ENCODE measurements at regions not wholly inside any gene's neighbourhood (a gene's known extent, or its start where the extent isn't known, plus 50 kb on each side); places are given as distances from the start of the nearest gene placed in this dataset.

- Histone ChIP-seq H3K27me3 (replicated peaks; ENCODE audit: control insufficient read depth, insufficient read depth, low read length) (no peaks in the 10 kb centered on the region), H3K36me3 (ENCODE audit: control insufficient read depth, insufficient read depth, low read length, severe bottlenecking) (no peaks in the 10 kb centered on the region), H3K4me3 (ENCODE audit: low read length) (peak overlapping the region; percentile 13), H3K9me3 (ENCODE audit: control insufficient read depth, low read length) (no peaks in the 10 kb centered on the region), H3K4me1 (ENCODE audit: control insufficient read depth, insufficient read depth, low read length) (peaks cover 32% of the 10 kb centered on the region), H3K9ac (ENCODE audit: low read length) (no peak overlapping the region)
- no peak for DNase-seq (ENCODE audit: low read depth)
Observed at GRCh38 chr15:94921936-94922335, 690.6 kb downstream of the MCTP2 start.

GRCh38 chr15:94924057-94924456, 692.7 kb downstream of the MCTP2 start:
- Histone ChIP-seq H3K9me3 (ENCODE audit: control insufficient read depth, low read length) (no peaks in the 10 kb centered on the region), H3K4me1 (ENCODE audit: control insufficient read depth, insufficient read depth, low read length) (peaks cover 32% of the 10 kb centered on the region), H3K4me3 (ENCODE audit: low read length) (no peak overlapping the region), H3K36me3 (ENCODE audit: control insufficient read depth, insufficient read depth, low read length, severe bottlenecking) (no peaks in the 10 kb centered on the region), H3K27me3 (replicated peaks; ENCODE audit: control insufficient read depth, insufficient read depth, low read length) (no peaks in the 10 kb centered on the region), H3K9ac (ENCODE audit: low read length) (peak overlapping the region; percentile 76)
- no peak for DNase-seq (ENCODE audit: low read depth)

- Histone ChIP-seq H3K9me3 (ENCODE audit: control insufficient read depth, low read length) (no peaks in the 10 kb centered on the region), H3K36me3 (ENCODE audit: control insufficient read depth, insufficient read depth, low read length, severe bottlenecking) (no peaks in the 10 kb centered on the region), H3K4me1 (ENCODE audit: control insufficient read depth, insufficient read depth, low read length) (peaks cover 41% of the 10 kb centered on the region), H3K27me3 (replicated peaks; ENCODE audit: control insufficient read depth, insufficient read depth, low read length) (no peaks in the 10 kb centered on the region), H3K4me3 (ENCODE audit: low read length) (no peak overlapping the region), H3K9ac (ENCODE audit: low read length) (peak overlapping the region; percentile 82)
- DNase-seq (ENCODE audit: low read depth), result no peak
Observed at GRCh38 chr15:94924971-94925598, 693.7 kb downstream of the MCTP2 start.

- DNase-seq (ENCODE audit: low read depth), result no peak
- H3K36me3 ChIP-seq (ENCODE audit: control insufficient read depth, insufficient read depth, low read length, severe bottlenecking), result no peaks in the 10 kb centered on the region
- H3K4me3 ChIP-seq (ENCODE audit: low read length), result no peak overlapping the region
- peak overlapping the region; percentile 82 for H3K9ac ChIP-seq (ENCODE audit: low read length)
- no peaks in the 10 kb centered on the region for H3K27me3 ChIP-seq (replicated peaks; ENCODE audit: control insufficient read depth, insufficient read depth, low read length)
- peaks cover 43% of the 10 kb centered on the region for H3K4me1 ChIP-seq (ENCODE audit: control insufficient read depth, insufficient read depth, low read length)
- H3K9me3 ChIP-seq (ENCODE audit: control insufficient read depth, low read length), result no peaks in the 10 kb centered on the region
Observed at GRCh38 chr15:94925680-94926079, 694.3 kb downstream of the MCTP2 start.

GRCh38 chr15:94927003-94927402, 695.6 kb downstream of the MCTP2 start:
- Histone ChIP-seq H3K9me3 (ENCODE audit: control insufficient read depth, low read length) (no peaks in the 10 kb centered on the region), H3K27me3 (replicated peaks; ENCODE audit: control insufficient read depth, insufficient read depth, low read length) (no peaks in the 10 kb centered on the region), H3K36me3 (ENCODE audit: control insufficient read depth, insufficient read depth, low read length, severe bottlenecking) (no peaks in the 10 kb centered on the region), H3K4me1 (ENCODE audit: control insufficient read depth, insufficient read depth, low read length) (peaks cover 43% of the 10 kb centered on the region), H3K4me3 (ENCODE audit: low read length) (no peak overlapping the region), H3K9ac (ENCODE audit: low read length) (peak overlapping the region; percentile 82)
- no peak for DNase-seq (ENCODE audit: low read depth)

GRCh38 chr15:94929282-94929681, 697.9 kb downstream of the MCTP2 start:
- DNase-seq (ENCODE audit: low read depth), result no peak
- no peak overlapping the region for H3K9ac ChIP-seq (ENCODE audit: low read length)
- peaks cover 26% of the 10 kb centered on the region for H3K4me1 ChIP-seq (ENCODE audit: control insufficient read depth, insufficient read depth, low read length)
- H3K9me3 ChIP-seq (ENCODE audit: control insufficient read depth, low read length), result peaks cover 4% of the 10 kb centered on the region
- no peaks in the 10 kb centered on the region for H3K36me3 ChIP-seq (ENCODE audit: control insufficient read depth, insufficient read depth, low read length, severe bottlenecking)
- H3K4me3 ChIP-seq (ENCODE audit: low read length), result no peak overlapping the region
- H3K27me3 ChIP-seq (replicated peaks; ENCODE audit: control insufficient read depth, insufficient read depth, low read length), result no peaks in the 10 kb centered on the region

- Histone ChIP-seq H3K9me3 (ENCODE audit: control insufficient read depth, low read length) (peaks cover 10% of the 10 kb centered on the region), H3K27me3 (replicated peaks; ENCODE audit: control insufficient read depth, insufficient read depth, low read length) (no peaks in the 10 kb centered on the region), H3K9ac (ENCODE audit: low read length) (peak overlapping the region; percentile 2), H3K4me1 (ENCODE audit: control insufficient read depth, insufficient read depth, low read length) (peaks cover 19% of the 10 kb centered on the region), H3K36me3 (ENCODE audit: control insufficient read depth, insufficient read depth, low read length, severe bottlenecking) (no peaks in the 10 kb centered on the region), H3K4me3 (ENCODE audit: low read length) (no peak overlapping the region)
- DNase-seq (ENCODE audit: low read depth), result no peak
Observed at GRCh38 chr15:94930441-94930840, 699.1 kb downstream of the MCTP2 start.

GRCh38 chr15:94930960-94931359, 699.6 kb downstream of the MCTP2 start:
- Histone ChIP-seq H3K36me3 (ENCODE audit: control insufficient read depth, insufficient read depth, low read length, severe bottlenecking) (no peaks in the 10 kb centered on the region), H3K27me3 (replicated peaks; ENCODE audit: control insufficient read depth, insufficient read depth, low read length) (no peaks in the 10 kb centered on the region), H3K9me3 (ENCODE audit: control insufficient read depth, low read length) (peaks cover 10% of the 10 kb centered on the region), H3K4me1 (ENCODE audit: control insufficient read depth, insufficient read depth, low read length) (peaks cover 14% of the 10 kb centered on the region), H3K9ac (ENCODE audit: low read length) (no peak overlapping the region), H3K4me3 (ENCODE audit: low read length) (no peak overlapping the region)
- no peak for DNase-seq (ENCODE audit: low read depth)

GRCh38 chr15:94934440-94934839, 703.1 kb downstream of the MCTP2 start:
- Histone ChIP-seq H3K9ac (ENCODE audit: low read length) (no peak overlapping the region), H3K9me3 (ENCODE audit: control insufficient read depth, low read length) (peaks cover 10% of the 10 kb centered on the region), H3K36me3 (ENCODE audit: control insufficient read depth, insufficient read depth, low read length, severe bottlenecking) (no peaks in the 10 kb centered on the region), H3K4me1 (ENCODE audit: control insufficient read depth, insufficient read depth, low read length) (peaks cover 9% of the 10 kb centered on the region), H3K27me3 (replicated peaks; ENCODE audit: control insufficient read depth, insufficient read depth, low read length) (no peaks in the 10 kb centered on the region), H3K4me3 (ENCODE audit: low read length) (no peak overlapping the region)
- DNase-seq (ENCODE audit: low read depth), result no peak

GRCh38 chr15:94937242-94937641, 705.9 kb downstream of the MCTP2 start:
- no peaks in the 10 kb centered on the region for H3K36me3 ChIP-seq (ENCODE audit: control insufficient read depth, insufficient read depth, low read length, severe bottlenecking)
- DNase-seq (ENCODE audit: low read depth), result no peak
- H3K27me3 ChIP-seq (replicated peaks; ENCODE audit: control insufficient read depth, insufficient read depth, low read length), result no peaks in the 10 kb centered on the region
- no peak overlapping the region for H3K4me3 ChIP-seq (ENCODE audit: low read length)
- H3K9me3 ChIP-seq (ENCODE audit: control insufficient read depth, low read length), result peaks cover 10% of the 10 kb centered on the region
- no peaks in the 10 kb centered on the region for H3K4me1 ChIP-seq (ENCODE audit: control insufficient read depth, insufficient read depth, low read length)
- H3K9ac ChIP-seq (ENCODE audit: low read length), result no peak overlapping the region

- Histone ChIP-seq H3K4me3 (ENCODE audit: low read length) (no peak overlapping the region), H3K4me1 (ENCODE audit: control insufficient read depth, insufficient read depth, low read length) (no peaks in the 10 kb centered on the region), H3K27me3 (replicated peaks; ENCODE audit: control insufficient read depth, insufficient read depth, low read length) (no peaks in the 10 kb centered on the region), H3K36me3 (ENCODE audit: control insufficient read depth, insufficient read depth, low read length, severe bottlenecking) (no peaks in the 10 kb centered on the region), H3K9me3 (ENCODE audit: control insufficient read depth, low read length) (peaks cover 5% of the 10 kb centered on the region), H3K9ac (ENCODE audit: low read length) (no peak overlapping the region)
- no peak for DNase-seq (ENCODE audit: low read depth)
Observed at GRCh38 chr15:94943888-94944287, 712.5 kb downstream of the MCTP2 start.

- DNase-seq (ENCODE audit: low read depth), result peak; percentile 40
- no peak overlapping the region for H3K4me3 ChIP-seq (ENCODE audit: low read length)
- peaks cover 17% of the 10 kb centered on the region for H3K9me3 ChIP-seq (ENCODE audit: control insufficient read depth, low read length)
- H3K36me3 ChIP-seq (ENCODE audit: control insufficient read depth, insufficient read depth, low read length, severe bottlenecking), result no peaks in the 10 kb centered on the region
- H3K9ac ChIP-seq (ENCODE audit: low read length), result no peak overlapping the region
- H3K27me3 ChIP-seq (replicated peaks; ENCODE audit: control insufficient read depth, insufficient read depth, low read length), result no peaks in the 10 kb centered on the region
- no peaks in the 10 kb centered on the region for H3K4me1 ChIP-seq (ENCODE audit: control insufficient read depth, insufficient read depth, low read length)
Observed at GRCh38 chr15:94951538-94951937, 720.2 kb downstream of the MCTP2 start.

All from adipocyte (in vitro differentiated cells).